Right lobe of liver (tissue), 6 donors: ENCODE measurements at regions not wholly inside any gene's neighbourhood (a gene's known extent, or its start where the extent isn't known, plus 50 kb on each side); places are given as distances from the start of the nearest gene placed in this dataset.

Experiments used
- ATAC-seq, 4 donors: fragments of 200-7000 bp; cut with Tn5 transposase; one replicate each; pipeline ENCODE4 v1.9.1; 2020; ENCODE audit warnings: mild to moderate bottlenecking in 4 of 4, moderate library complexity in 4 of 4
- DNase-seq, 3 donors: peaks; one replicate each; pipeline ENCODE4 v3.0.0-alpha.2; 2020
- H3K27ac ChIP-seq, 3 donors: fragments of 200-600 bp; one replicate each; pipeline ENCODE4 v1.8.0; 2022
- H3K27me3 ChIP-seq, 2 donors: fragments of 200-600 bp; one replicate each; pipeline ENCODE4 v1.8.0; 2022
- H3K36me3 ChIP-seq, 4 donors: fragments of 200-600 bp; sonication (generic) in 1 of 4; one replicate each; pipeline versions ENCODE4 v1.5.1 to v1.8.0; 2017 to 2022; ENCODE audit warnings: control low read depth in 1 of 4
- H3K4me1 ChIP-seq, 4 donors: fragments of 200-600 bp; sonication (generic) in 1 of 4; one replicate each; pipeline versions ENCODE4 v1.5.1 to v1.8.0; 2017 to 2022; ENCODE audit warnings: control low read depth in 1 of 4
- H3K4me3 ChIP-seq, 3 donors: fragments of 200-600 bp; one replicate each; pipeline ENCODE4 v1.8.0; 2022
- H3K9me3 ChIP-seq, 4 donors: fragments of 200-600 bp; sonication (generic) in 1 of 4; one replicate each; pipeline versions ENCODE4 v1.5.1 to v1.8.0; 2017 to 2022; ENCODE audit warnings: control low read depth in 1 of 4
- POLR2A ChIP-seq: fragments of 450-650 bp; IDR thresholded peaks from one replicate; pipeline ENCODE4 v1.6.1; 2017; ENCODE audit warnings: antibody characterized with exemption, mild to moderate bottlenecking
- WGBS: methylation state at CpG from one replicate; pipeline ENCODE4 v1.1.6; 2018; ENCODE audit warnings: low coverage, low lambda C conversion rate; ENCODE audit not compliant: insufficient coverage; ENCODE audit errors: missing lambda C conversion rate; 5-methylcytosine and 5-hydroxymethylcytosine counted together
- intact Hi-C, 2 donors: fragments of 100-400 bp; cut with DNase I; formaldehyde crosslinking; loops; one replicate each; pipeline versions ENCODE4 v1.11.2 to v1.14.1; 2022
- TF ChIP-seq, protein P1 (sequence below), 4 donors: fragments of 200-600 bp in 3 of 4; fragments of 450-650 bp in 1 of 4; IDR thresholded peaks; one replicate each; pipeline versions ENCODE4 v1.5.1 to v1.8.0; 2016 to 2022; ENCODE audit warnings: antibody characterized with exemption in 4 of 4, mild to moderate bottlenecking in 2 of 4
- donor health status: DM: no; HTN: yes; CAD: no.
- donor health status: DM: no; HTN: no; CAD: no.
- donor health status: DM: no; HTN: no; CAD: no.
- donor health status: DM: no; HTN: yes; CAD: no.
- donor health status: DM: no; HTN: yes; CAD: no.

GRCh38 chr6:105750089-105750488 lies 336.0 kb upstream of the PRDM1 start:
- Histone ChIP-seq H3K27ac (no peak overlapping the region), H3K27me3 (no peaks in the 10 kb centered on the region), H3K36me3 (no peaks in the 10 kb centered on the region), H3K9me3 (no peaks in the 10 kb centered on the region), H3K4me3 (no peak overlapping the region), H3K4me1 (no peaks in the 10 kb centered on the region)
- no peak for DNase-seq
- 93% methylated on average over 3 of the region's 3 CpGs for WGBS
- intact Hi-C loops, result no loop called here
- TF ChIP-seq, protein P1, sequence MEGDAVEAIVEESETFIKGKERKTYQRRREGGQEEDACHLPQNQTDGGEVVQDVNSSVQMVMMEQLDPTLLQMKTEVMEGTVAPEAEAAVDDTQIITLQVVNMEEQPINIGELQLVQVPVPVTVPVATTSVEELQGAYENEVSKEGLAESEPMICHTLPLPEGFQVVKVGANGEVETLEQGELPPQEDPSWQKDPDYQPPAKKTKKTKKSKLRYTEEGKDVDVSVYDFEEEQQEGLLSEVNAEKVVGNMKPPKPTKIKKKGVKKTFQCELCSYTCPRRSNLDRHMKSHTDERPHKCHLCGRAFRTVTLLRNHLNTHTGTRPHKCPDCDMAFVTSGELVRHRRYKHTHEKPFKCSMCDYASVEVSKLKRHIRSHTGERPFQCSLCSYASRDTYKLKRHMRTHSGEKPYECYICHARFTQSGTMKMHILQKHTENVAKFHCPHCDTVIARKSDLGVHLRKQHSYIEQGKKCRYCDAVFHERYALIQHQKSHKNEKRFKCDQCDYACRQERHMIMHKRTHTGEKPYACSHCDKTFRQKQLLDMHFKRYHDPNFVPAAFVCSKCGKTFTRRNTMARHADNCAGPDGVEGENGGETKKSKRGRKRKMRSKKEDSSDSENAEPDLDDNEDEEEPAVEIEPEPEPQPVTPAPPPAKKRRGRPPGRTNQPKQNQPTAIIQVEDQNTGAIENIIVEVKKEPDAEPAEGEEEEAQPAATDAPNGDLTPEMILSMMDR (IDR thresholded peaks at IDR 0.05), result no peak
- TF ChIP-seq POLR2A, result no peak
- ATAC-seq, result no peak

DNA sequence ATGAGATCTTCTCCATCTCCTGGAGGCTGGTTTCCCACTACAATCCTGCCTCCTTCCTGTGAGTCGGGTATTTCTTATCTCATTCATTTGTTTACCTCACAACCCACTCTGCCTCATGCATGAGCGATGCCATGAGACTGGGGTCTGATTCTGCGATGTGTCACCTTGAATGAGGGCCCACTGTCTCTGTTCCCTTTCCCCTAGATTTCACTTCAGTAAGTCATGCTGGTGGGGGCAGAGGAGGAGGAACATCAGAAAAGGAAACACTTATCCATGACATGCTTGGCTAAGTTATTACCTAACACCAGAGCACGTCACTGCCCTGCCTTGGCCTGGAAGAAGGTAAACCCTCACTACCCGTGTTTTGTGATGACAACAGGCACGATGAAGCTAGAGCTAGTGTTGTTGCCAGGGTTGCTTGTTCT lies 337.4 kb upstream of the PRDM1 start:
- Histone ChIP-seq H3K4me3 (no peak overlapping the region), H3K36me3 (no peaks in the 10 kb centered on the region), H3K27me3 (no peaks in the 10 kb centered on the region), H3K27ac (no peak overlapping the region), H3K4me1 (no peaks in the 10 kb centered on the region), H3K9me3 (no peaks in the 10 kb centered on the region)
- intact Hi-C loops, result no loop called here
- TF ChIP-seq, protein P1 (IDR thresholded peaks at IDR 0.05), result no peak
- no peak for TF ChIP-seq POLR2A
- WGBS, result 38% methylated on average over 4 of the region's 6 CpGs
- DNase-seq (no peak), ATAC-seq (peak in 2 of 4 donors; percentile 22 to 49)

DNA sequence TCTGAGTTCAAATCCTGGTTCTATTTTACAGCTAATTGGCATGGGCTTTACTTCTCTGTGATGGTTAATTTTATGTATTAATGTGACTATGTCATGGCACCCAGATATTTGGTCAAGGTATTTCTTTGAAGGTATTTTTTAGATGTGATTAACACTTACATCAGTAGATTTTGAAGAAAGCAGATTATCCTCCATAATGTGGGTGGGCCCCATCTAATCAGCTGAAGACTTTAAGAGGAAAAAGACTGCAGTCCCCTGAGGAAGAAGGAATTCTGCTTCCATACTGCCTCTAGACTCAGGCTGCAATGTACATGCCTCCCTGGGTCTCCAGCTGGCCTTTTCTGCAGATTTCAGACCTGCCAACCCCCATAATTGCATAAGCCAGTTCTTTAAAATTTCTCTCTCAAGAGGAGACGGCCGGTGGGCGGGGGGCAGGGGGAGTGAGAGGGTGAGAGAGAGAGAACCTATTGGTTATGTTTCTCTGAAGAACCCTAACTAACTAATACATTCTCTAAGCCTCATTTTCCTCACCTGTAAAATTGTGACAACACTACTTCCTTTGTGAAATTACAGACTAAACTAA lies 338.2 kb upstream of the PRDM1 start:
- TF ChIP-seq, protein P1 (IDR thresholded peaks at IDR 0.05), result no peak
- TF ChIP-seq POLR2A, result no peak
- H3K36me3 ChIP-seq, result no peaks in the 10 kb centered on the region
- WGBS, result 54% methylated on average over 3 of the region's 3 CpGs
- intact Hi-C loops, result no loop called here
- no peak overlapping the region for H3K27ac ChIP-seq
- H3K4me1 ChIP-seq, result no peaks in the 10 kb centered on the region
- no peaks in the 10 kb centered on the region for H3K9me3 ChIP-seq
- DNase-seq, result no peak
- no peaks in the 10 kb centered on the region for H3K27me3 ChIP-seq
- H3K4me3 ChIP-seq, result no peak overlapping the region
- no peak for ATAC-seq

DNA sequence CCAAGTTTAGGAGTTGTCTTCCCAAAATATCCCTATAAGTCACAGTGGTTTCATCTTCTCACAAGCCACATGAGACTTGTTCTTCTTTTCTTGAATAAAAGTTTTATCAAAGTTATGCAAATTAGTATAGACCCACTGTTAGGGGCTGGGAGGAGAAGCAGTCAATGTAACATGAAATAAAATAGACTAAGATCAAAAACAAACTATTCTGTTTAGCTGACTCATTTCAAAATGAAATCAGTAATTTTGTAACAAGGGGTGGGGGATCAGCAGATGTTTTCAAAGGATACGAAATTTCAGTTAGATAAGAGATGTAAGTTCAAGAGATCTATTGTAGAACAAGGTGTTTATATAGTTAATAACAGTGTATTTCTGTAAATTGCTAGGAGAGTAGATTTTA lies 339.6 kb upstream of the PRDM1 start:
- H3K9me3 ChIP-seq, result no peaks in the 10 kb centered on the region
- 27% methylated on average over 1 of the region's 1 CpG for WGBS

More for the DNA sequence above, 339.6 kb upstream of the PRDM1 start:
- H3K27me3 ChIP-seq, result no peaks in the 10 kb centered on the region
- no peaks in the 10 kb centered on the region for H3K4me1 ChIP-seq
- H3K27ac ChIP-seq, result no peak overlapping the region
- ATAC-seq (no peak), DNase-seq (no peak)
- no peaks in the 10 kb centered on the region for H3K36me3 ChIP-seq
- no peak overlapping the region for H3K4me3 ChIP-seq
- intact Hi-C loops, result no loop called here
- no peak for TF ChIP-seq POLR2A
- TF ChIP-seq, protein P1 (IDR thresholded peaks at IDR 0.05), result no peak
